HCT116 (cell line): ENCODE measurements at regions not wholly inside any gene's neighbourhood (a gene's known extent, or its start where the extent isn't known, plus 50 kb on each side); places are given as distances from the start of the nearest gene placed in this dataset.

Experiments
- ATF3 ChIP-seq: IDR thresholded peaks from 2 replicates; pipeline ENCODE4 v1.6.1; 2012
- CBX3 ChIP-seq: IDR thresholded peaks from 2 replicates; pipeline ENCODE4 v1.6.1; 2012; ENCODE audit warnings: low read depth
- CEBPB ChIP-seq: IDR thresholded peaks from 2 replicates; pipeline ENCODE4 v1.6.1; 2012; ENCODE audit warnings: low read depth
- EGR1 ChIP-seq: IDR thresholded peaks from 2 replicates; pipeline ENCODE4 v1.6.1; 2012; ENCODE audit warnings: low read depth
- JUND ChIP-seq: IDR thresholded peaks from 2 replicates; pipeline ENCODE4 v1.6.1; 2012
- POLR2A ChIP-seq: IDR thresholded peaks from 2 replicates; pipeline ENCODE4 v1.7.0; 2011; ENCODE audit warnings: borderline replicate concordance; ENCODE audit not compliant: insufficient read depth, insufficient read length; ENCODE audit errors: extremely low read depth
- POLR2AphosphoS5 ChIP-seq: IDR thresholded peaks from 2 replicates; pipeline ENCODE4 v1.6.1; 2011; ENCODE audit warnings: mild to moderate bottlenecking, low read depth, low read length, moderate library complexity
- RAD21 ChIP-seq: IDR thresholded peaks from 2 replicates; pipeline ENCODE4 v1.6.1; 2012; ENCODE audit warnings: low read depth, mild to moderate bottlenecking
- REST ChIP-seq: IDR thresholded peaks from 2 replicates; pipeline ENCODE4 v1.6.1; 2012; ENCODE audit warnings: low read depth
- SIN3A ChIP-seq: IDR thresholded peaks from 2 replicates; pipeline ENCODE4 v1.6.1; 2012; ENCODE audit warnings: low read depth
- YY1 ChIP-seq: IDR thresholded peaks from 2 replicates; pipeline ENCODE4 v1.6.1; 2011; ENCODE audit warnings: low read length, low read depth, moderate library complexity, mild to moderate bottlenecking; ENCODE audit not compliant: insufficient replicate concordance; ENCODE audit errors: extremely low read depth
- TF ChIP-seq, protein P1 (sequence below), 3 experiments: fragments of 200-600 bp in 1 of 3; sonication (generic) in 1 of 3; IDR thresholded peaks in 2 of 3; conservative IDR thresholded peaks in 1 of 3; 2 replicates each; pipeline ENCODE4 v1.5.1; 2012 to 2017; ENCODE audit warnings: low read depth in 2 of 3, low read length in 2 of 3, antibody characterized with exemption in 1 of 3, borderline replicate concordance in 1 of 3, control low read depth in 1 of 3, mild to moderate bottlenecking in 1 of 3, mixed read lengths in 1 of 3, mixed run types in 1 of 3, moderate library complexity in 1 of 3; ENCODE audit not compliant: insufficient read depth in 1 of 3

DNA sequence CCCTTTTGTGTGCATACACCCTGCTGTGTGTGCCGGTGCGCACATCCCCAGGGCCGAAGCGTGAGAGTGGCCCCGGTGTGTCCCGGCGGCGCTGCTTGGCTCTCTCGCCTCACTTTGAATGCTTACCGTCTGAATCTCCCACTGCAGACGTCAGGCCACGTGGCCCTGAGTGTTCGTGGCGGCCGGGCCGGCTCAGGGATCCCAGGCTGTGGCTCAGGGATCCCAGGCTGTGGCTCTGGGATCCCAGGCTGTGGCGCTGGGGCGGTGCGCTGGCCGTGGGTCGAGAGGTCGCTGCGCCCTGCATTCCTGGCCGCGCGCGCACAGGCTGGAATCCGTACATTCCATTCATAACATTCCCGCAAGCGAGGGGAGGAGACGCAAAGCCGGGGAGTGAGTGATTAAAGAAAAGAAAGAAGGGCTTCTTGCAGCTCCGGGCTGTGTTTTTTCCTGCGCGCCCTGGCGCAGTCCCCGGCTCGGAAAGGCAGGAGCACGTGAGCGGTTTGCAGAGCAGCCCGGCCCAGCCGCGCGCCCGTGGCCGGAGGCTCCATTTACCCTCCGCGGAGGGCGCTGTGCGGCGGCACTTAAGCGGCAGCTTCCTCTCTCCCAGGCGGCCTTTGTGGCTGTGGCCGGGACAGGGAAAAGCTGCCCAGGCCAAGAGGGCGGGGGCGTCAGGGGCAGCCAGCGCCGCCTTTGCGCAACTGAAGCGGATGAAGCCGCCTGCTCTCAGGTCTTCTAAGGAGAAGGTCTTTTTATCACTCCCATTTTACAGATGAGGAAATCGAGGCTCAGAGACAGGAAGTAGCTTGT, 87.0 kb upstream of the ALDH1L1 start:
- TF ChIP-seq, protein P1, sequence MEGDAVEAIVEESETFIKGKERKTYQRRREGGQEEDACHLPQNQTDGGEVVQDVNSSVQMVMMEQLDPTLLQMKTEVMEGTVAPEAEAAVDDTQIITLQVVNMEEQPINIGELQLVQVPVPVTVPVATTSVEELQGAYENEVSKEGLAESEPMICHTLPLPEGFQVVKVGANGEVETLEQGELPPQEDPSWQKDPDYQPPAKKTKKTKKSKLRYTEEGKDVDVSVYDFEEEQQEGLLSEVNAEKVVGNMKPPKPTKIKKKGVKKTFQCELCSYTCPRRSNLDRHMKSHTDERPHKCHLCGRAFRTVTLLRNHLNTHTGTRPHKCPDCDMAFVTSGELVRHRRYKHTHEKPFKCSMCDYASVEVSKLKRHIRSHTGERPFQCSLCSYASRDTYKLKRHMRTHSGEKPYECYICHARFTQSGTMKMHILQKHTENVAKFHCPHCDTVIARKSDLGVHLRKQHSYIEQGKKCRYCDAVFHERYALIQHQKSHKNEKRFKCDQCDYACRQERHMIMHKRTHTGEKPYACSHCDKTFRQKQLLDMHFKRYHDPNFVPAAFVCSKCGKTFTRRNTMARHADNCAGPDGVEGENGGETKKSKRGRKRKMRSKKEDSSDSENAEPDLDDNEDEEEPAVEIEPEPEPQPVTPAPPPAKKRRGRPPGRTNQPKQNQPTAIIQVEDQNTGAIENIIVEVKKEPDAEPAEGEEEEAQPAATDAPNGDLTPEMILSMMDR (IDR thresholded peaks at IDR 0.05 in 2 of 3, conservative IDR thresholded peaks at IDR 0.05 in 1 of 3; ENCODE audit: borderline replicate concordance in 1 of 3, insufficient read depth in 1 of 3, low read depth in 2 of 3, low read length in 2 of 3): peak in 1 of 3 experiments; percentile 23; a peak in 1 of 6 replicates
- no peak for TF ChIP-seq REST
- TF ChIP-seq YY1: no peak
- no peak for TF ChIP-seq CEBPB
- no peak for TF ChIP-seq SIN3A
- TF ChIP-seq POLR2AphosphoS5: no peak
- no peak for TF ChIP-seq ATF3
- peak; percentile 19 for TF ChIP-seq POLR2A
- TF ChIP-seq CBX3: 0 out of 2 replicates have a peak, but pooled peaks have one; percentile 33
- no peak for TF ChIP-seq JUND
- TF ChIP-seq RAD21: no peak
- TF ChIP-seq EGR1: no peak
